ENCODE measurements at regions not wholly inside any gene's neighbourhood (a gene's known extent, or its start where the extent isn't known, plus 50 kb on each side); places are given as distances from the start of the nearest gene placed in this dataset.

DNA sequence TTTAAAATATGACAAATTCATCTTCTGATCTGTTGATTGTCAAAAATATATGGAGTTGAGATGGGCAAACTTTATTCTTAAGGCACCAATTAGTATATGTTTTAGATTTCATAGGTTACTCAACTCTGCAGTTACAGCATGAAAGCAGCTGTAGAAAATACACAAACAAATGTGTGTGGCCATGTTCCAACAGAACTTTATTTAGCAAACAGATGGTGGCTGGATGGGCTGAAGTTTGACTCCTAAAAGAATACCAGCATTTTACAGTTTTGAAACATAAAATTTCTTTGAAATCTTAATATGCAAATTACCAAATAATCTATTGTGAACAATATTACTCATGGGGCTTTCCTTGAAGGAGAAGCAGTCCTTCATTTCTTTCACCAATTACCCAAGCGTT, 1206.0 kb upstream of the LRRTM3 start:
- no peak overlapping the region for H3K4me3 Mint-ChIP-seq (ENCODE audit: unreplicated experiment)
- no peaks in the 10 kb centered on the region for H3K27me3 Mint-ChIP-seq (ENCODE audit: low read depth)
- DNase-seq (ENCODE audit: low spot score) = no peak
- no peaks in the 10 kb centered on the region for H3K36me3 Mint-ChIP-seq (ENCODE audit: low read depth)
- TF ChIP-seq, protein P1, sequence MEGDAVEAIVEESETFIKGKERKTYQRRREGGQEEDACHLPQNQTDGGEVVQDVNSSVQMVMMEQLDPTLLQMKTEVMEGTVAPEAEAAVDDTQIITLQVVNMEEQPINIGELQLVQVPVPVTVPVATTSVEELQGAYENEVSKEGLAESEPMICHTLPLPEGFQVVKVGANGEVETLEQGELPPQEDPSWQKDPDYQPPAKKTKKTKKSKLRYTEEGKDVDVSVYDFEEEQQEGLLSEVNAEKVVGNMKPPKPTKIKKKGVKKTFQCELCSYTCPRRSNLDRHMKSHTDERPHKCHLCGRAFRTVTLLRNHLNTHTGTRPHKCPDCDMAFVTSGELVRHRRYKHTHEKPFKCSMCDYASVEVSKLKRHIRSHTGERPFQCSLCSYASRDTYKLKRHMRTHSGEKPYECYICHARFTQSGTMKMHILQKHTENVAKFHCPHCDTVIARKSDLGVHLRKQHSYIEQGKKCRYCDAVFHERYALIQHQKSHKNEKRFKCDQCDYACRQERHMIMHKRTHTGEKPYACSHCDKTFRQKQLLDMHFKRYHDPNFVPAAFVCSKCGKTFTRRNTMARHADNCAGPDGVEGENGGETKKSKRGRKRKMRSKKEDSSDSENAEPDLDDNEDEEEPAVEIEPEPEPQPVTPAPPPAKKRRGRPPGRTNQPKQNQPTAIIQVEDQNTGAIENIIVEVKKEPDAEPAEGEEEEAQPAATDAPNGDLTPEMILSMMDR (IDR thresholded peaks at IDR 0.05) = no peak
- H3K27ac Mint-ChIP-seq (ENCODE audit: unreplicated experiment) = no peak overlapping the region
- no peaks in the 10 kb centered on the region for H3K4me1 Mint-ChIP-seq (ENCODE audit: low read depth)
- H3K9me3 Mint-ChIP-seq (ENCODE audit: low read depth) = peaks cover 4% of the 10 kb centered on the region

DNA sequence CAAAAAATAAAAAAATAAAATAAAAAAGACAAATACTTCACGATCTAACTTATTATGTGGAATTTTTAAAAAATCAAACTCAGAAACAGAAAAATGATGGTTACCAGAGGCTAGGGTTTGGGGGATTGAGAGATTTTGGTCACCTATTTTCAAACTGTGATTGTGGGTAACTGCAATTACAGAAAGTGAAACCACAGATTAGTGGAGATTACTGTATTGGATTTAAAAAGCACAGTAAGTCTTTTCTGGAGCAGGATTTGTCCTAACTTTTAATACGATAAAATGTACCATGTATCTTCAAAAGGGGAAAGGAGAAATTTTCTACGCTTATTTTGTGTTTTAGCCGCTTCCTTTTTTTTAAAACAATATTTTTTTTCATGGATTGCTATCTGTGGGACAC, 1204.9 kb upstream of the LRRTM3 start:
- no peaks in the 10 kb centered on the region for H3K4me1 Mint-ChIP-seq (ENCODE audit: low read depth)

DNA sequence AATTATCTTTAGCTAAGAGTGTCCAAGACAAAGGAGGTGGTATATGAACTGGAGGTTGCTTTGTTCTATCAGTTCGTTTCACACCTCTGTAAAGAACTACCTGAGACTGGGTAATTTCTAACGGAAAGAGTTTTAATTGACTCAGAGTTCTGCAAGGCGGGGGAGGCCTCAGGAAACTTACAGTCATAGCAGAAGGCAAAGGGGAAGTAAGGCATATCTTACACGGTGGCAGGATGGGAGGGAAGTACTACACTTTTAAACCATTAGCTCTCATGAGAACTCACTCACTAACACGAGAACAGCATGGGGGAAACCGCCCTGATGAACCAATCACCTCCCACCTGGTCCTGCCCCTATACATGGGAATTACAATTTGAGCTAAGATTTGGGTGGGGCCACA, 1202.3 kb upstream of the LRRTM3 start:
- Mint-ChIP-seq H3K4me1 (ENCODE audit: low read depth) (no peaks in the 10 kb centered on the region), H3K27me3 (ENCODE audit: low read depth) (no peaks in the 10 kb centered on the region), H3K27ac (ENCODE audit: unreplicated experiment) (no peak overlapping the region), H3K4me3 (ENCODE audit: unreplicated experiment) (no peak overlapping the region), H3K9me3 (ENCODE audit: low read depth) (peaks cover 4% of the 10 kb centered on the region), H3K36me3 (ENCODE audit: low read depth) (peaks cover 2% of the 10 kb centered on the region)
- TF ChIP-seq, protein P1 (IDR thresholded peaks at IDR 0.05) = no peak
- DNase-seq (ENCODE audit: low spot score) = no peak

More for the DNA sequence above, 1204.9 kb upstream of the LRRTM3 start:
- peaks cover 4% of the 10 kb centered on the region for H3K9me3 Mint-ChIP-seq (ENCODE audit: low read depth)
- H3K27ac Mint-ChIP-seq (ENCODE audit: unreplicated experiment) = no peak overlapping the region
- no peaks in the 10 kb centered on the region for H3K27me3 Mint-ChIP-seq (ENCODE audit: low read depth)
- no peak for DNase-seq (ENCODE audit: low spot score)
- no peak overlapping the region for H3K4me3 Mint-ChIP-seq (ENCODE audit: unreplicated experiment)
- H3K36me3 Mint-ChIP-seq (ENCODE audit: low read depth) = no peaks in the 10 kb centered on the region
- TF ChIP-seq, protein P1 (IDR thresholded peaks at IDR 0.05) = no peak

DNA sequence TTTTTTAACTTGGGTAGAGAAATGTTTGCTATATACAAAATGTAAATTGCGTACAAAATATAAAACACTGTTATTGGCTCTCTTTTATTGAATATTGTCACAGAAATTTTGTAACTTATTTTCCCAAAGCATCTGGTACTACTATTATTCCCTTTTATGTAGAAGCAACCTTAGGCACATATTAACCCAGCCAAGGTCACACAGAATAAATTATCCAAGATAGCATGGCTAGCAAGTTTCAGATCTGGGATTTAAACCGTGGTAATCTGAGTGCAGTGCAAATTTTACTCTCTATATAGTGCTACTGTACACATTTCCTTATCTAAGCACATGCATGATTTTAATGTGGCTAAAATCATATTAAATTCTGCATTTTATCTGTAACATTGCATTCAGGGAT, 1190.5 kb upstream of the LRRTM3 start:
- Mint-ChIP-seq H3K4me1 (ENCODE audit: low read depth) (no peaks in the 10 kb centered on the region), H3K4me3 (ENCODE audit: unreplicated experiment) (no peak overlapping the region), H3K36me3 (ENCODE audit: low read depth) (no peaks in the 10 kb centered on the region), H3K27me3 (ENCODE audit: low read depth) (no peaks in the 10 kb centered on the region), H3K27ac (ENCODE audit: unreplicated experiment) (no peak overlapping the region), H3K9me3 (ENCODE audit: low read depth) (peaks cover 2% of the 10 kb centered on the region)
- TF ChIP-seq, protein P1 (IDR thresholded peaks at IDR 0.05) = no peak
- no peak for DNase-seq (ENCODE audit: low spot score)

DNA sequence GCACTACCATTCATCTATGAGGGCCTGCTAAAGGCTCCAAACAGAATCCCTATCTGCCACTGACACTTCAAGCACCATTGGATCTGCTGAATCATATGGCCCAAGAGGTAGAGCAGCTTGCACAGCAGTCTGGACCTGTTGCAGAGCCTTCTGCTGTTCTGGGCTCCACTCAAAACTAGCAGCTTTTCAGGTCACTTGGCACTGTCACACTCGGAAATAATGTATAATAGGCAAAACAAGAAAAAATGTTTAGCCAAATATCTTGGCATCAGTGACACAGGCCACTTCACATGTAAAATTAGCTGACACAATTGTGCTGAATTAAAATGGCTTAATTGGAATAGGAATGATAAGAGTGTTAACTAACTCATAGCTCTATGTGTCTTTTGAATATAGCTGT, 1182.9 kb upstream of the LRRTM3 start:
- Mint-ChIP-seq H3K27ac (ENCODE audit: unreplicated experiment) (no peak overlapping the region), H3K9me3 (ENCODE audit: low read depth) (peaks cover 3% of the 10 kb centered on the region), H3K36me3 (ENCODE audit: low read depth) (no peaks in the 10 kb centered on the region), H3K4me1 (ENCODE audit: low read depth) (no peaks in the 10 kb centered on the region), H3K4me3 (ENCODE audit: unreplicated experiment) (no peak overlapping the region), H3K27me3 (ENCODE audit: low read depth) (no peaks in the 10 kb centered on the region)
- TF ChIP-seq, protein P1 (IDR thresholded peaks at IDR 0.05) = no peak
- no peak for DNase-seq (ENCODE audit: low spot score)
